ENCODE measurements at regions not wholly inside any gene's neighbourhood (a gene's known extent, or its start where the extent isn't known, plus 50 kb on each side); places are given as distances from the start of the nearest gene placed in this dataset.

- no peaks in the 10 kb centered on the region for H3K27me3 ChIP-seq
- TF ChIP-seq CTCF (IDR thresholded peaks at IDR 0.05) (no peak), POLR2AphosphoS5 (IDR thresholded peaks at IDR 0.05; ENCODE audit: insufficient read depth in 1 of 2, low read depth in 1 of 2) (no peak), POLR2A (IDR thresholded peaks at IDR 0.05) (no peak)
- H3K4me3 ChIP-seq, result no peak overlapping the region
- no peak overlapping the region for H3K27ac ChIP-seq
- H3K9me3 ChIP-seq, result no peaks in the 10 kb centered on the region
- intact Hi-C loops (cut with DNase I), result no loop called here
- no peaks in the 10 kb centered on the region for H3K36me3 ChIP-seq
- no peak for DNase-seq (ENCODE audit: extremely low spot score in 2 of 2)
- no peaks in the 10 kb centered on the region for H3K4me1 ChIP-seq
These were observed 77.6 kb upstream of the SNTG2 start for GRCh38 chr2:873027-873426.

GRCh38 chr2:871926-872680 is 78.5 kb upstream of the SNTG2 start:
- DNase-seq (ENCODE audit: extremely low spot score in 2 of 2), result no peak
- Histone ChIP-seq H3K27ac (no peak overlapping the region), H3K4me3 (no peak overlapping the region), H3K4me1 (no peaks in the 10 kb centered on the region), H3K36me3 (no peaks in the 10 kb centered on the region), H3K27me3 (no peaks in the 10 kb centered on the region), H3K9me3 (no peaks in the 10 kb centered on the region)
- intact Hi-C loops (cut with DNase I), result no loop called here
- no peak for TF ChIP-seq CTCF (IDR thresholded peaks at IDR 0.05)
- no peak for TF ChIP-seq POLR2AphosphoS5 (IDR thresholded peaks at IDR 0.05; ENCODE audit: insufficient read depth in 1 of 2, low read depth in 1 of 2)
- no peak for TF ChIP-seq POLR2A (IDR thresholded peaks at IDR 0.05)

- Histone ChIP-seq H3K4me1 (no peaks in the 10 kb centered on the region), H3K27me3 (no peaks in the 10 kb centered on the region), H3K9me3 (no peaks in the 10 kb centered on the region), H3K36me3 (no peaks in the 10 kb centered on the region), H3K27ac (no peak overlapping the region), H3K4me3 (no peak overlapping the region)
- intact Hi-C loops (cut with DNase I), result no loop called here
- TF ChIP-seq POLR2AphosphoS5 (IDR thresholded peaks at IDR 0.05; ENCODE audit: insufficient read depth in 1 of 2, low read depth in 1 of 2), result no peak
- no peak for TF ChIP-seq CTCF (IDR thresholded peaks at IDR 0.05)
- no peak for TF ChIP-seq POLR2A (IDR thresholded peaks at IDR 0.05)
- no peak for DNase-seq (ENCODE audit: extremely low spot score in 2 of 2)
These were observed 79.4 kb upstream of the SNTG2 start for GRCh38 chr2:871175-871727.

- Histone ChIP-seq H3K27me3 (no peaks in the 10 kb centered on the region), H3K4me3 (no peak overlapping the region), H3K9me3 (no peaks in the 10 kb centered on the region), H3K27ac (no peak overlapping the region), H3K4me1 (no peaks in the 10 kb centered on the region), H3K36me3 (no peaks in the 10 kb centered on the region)
- no peak for DNase-seq (ENCODE audit: extremely low spot score in 2 of 2)
- TF ChIP-seq POLR2A (IDR thresholded peaks at IDR 0.05) (no peak), CTCF (IDR thresholded peaks at IDR 0.05) (no peak), POLR2AphosphoS5 (IDR thresholded peaks at IDR 0.05; ENCODE audit: insufficient read depth in 1 of 2, low read depth in 1 of 2) (no peak)
- intact Hi-C loops (cut with DNase I), result no loop called here
These were observed 80.2 kb upstream of the SNTG2 start for GRCh38 chr2:870426-870825.

GRCh38 chr2:869894-870293 is 80.8 kb upstream of the SNTG2 start:
- no peak overlapping the region for H3K27ac ChIP-seq
- H3K4me1 ChIP-seq, result no peaks in the 10 kb centered on the region
- H3K9me3 ChIP-seq, result no peaks in the 10 kb centered on the region
- intact Hi-C loops (cut with DNase I), result no loop called here
- TF ChIP-seq POLR2AphosphoS5 (IDR thresholded peaks at IDR 0.05; ENCODE audit: insufficient read depth in 1 of 2, low read depth in 1 of 2) (no peak), POLR2A (IDR thresholded peaks at IDR 0.05) (no peak), CTCF (IDR thresholded peaks at IDR 0.05) (no peak)
- no peak for DNase-seq (ENCODE audit: extremely low spot score in 2 of 2)
- H3K27me3 ChIP-seq, result no peaks in the 10 kb centered on the region
- H3K36me3 ChIP-seq, result no peaks in the 10 kb centered on the region
- H3K4me3 ChIP-seq, result no peak overlapping the region
